ENCODE measurements at regions not wholly inside any gene's neighbourhood (a gene's known extent, or its start where the extent isn't known, plus 50 kb on each side); places are given as distances from the start of the nearest gene placed in this dataset.

- H3K4me3 ChIP-seq (replicated peaks; ENCODE audit: insufficient read depth, low read length), result no peak overlapping the region
- H3K27ac ChIP-seq (replicated peaks), result no peak overlapping the region
- DNase-seq (ENCODE audit: low read depth in 1 of 2, low spot score in 1 of 2), result no peak
- TF ChIP-seq REST (IDR thresholded peaks at IDR 0.05; ENCODE audit: insufficient replicate concordance, low read depth) (no peak), POLR2AphosphoS5 (IDR thresholded peaks at IDR 0.05; ENCODE audit: low read depth) (no peak)
- H3K27me3 ChIP-seq (ENCODE audit: insufficient read depth, poor library complexity, severe bottlenecking), result peaks cover 5% of the 10 kb centered on the region
These were observed 369.9 kb downstream of the SIPA1L2 start for GRCh38 chr1:232260045-232260444.

GRCh38 chr1:232259333-232259732, 370.6 kb downstream of the SIPA1L2 start:
- Histone ChIP-seq H3K4me3 (replicated peaks; ENCODE audit: insufficient read depth, low read length) (no peak overlapping the region), H3K27ac (replicated peaks) (no peak overlapping the region), H3K27me3 (ENCODE audit: insufficient read depth, poor library complexity, severe bottlenecking) (peaks cover 8% of the 10 kb centered on the region)
- TF ChIP-seq POLR2AphosphoS5 (IDR thresholded peaks at IDR 0.05; ENCODE audit: low read depth), result no peak
- DNase-seq (ENCODE audit: low read depth in 1 of 2, low spot score in 1 of 2), result no peak

GRCh38 chr1:232252546-232253118, 377.3 kb downstream of the SIPA1L2 start:
- no peak overlapping the region for H3K27ac ChIP-seq (replicated peaks)
- H3K27me3 ChIP-seq (ENCODE audit: insufficient read depth, poor library complexity, severe bottlenecking), result peaks cover 44% of the 10 kb centered on the region
- DNase-seq (ENCODE audit: low read depth in 1 of 2, low spot score in 1 of 2), result no peak
- TF ChIP-seq GABPA (IDR thresholded peaks at IDR 0.05; ENCODE audit: low read depth) (no peak), POLR2AphosphoS5 (IDR thresholded peaks at IDR 0.05; ENCODE audit: low read depth) (no peak)
- no peak overlapping the region for H3K4me3 ChIP-seq (replicated peaks; ENCODE audit: insufficient read depth, low read length)

GRCh38 chr1:232250838-232251237, 379.1 kb downstream of the SIPA1L2 start:
- Histone ChIP-seq H3K4me3 (replicated peaks; ENCODE audit: insufficient read depth, low read length) (no peak overlapping the region), H3K27ac (replicated peaks) (no peak overlapping the region), H3K27me3 (ENCODE audit: insufficient read depth, poor library complexity, severe bottlenecking) (peaks cover 39% of the 10 kb centered on the region)
- TF ChIP-seq POLR2AphosphoS5 (IDR thresholded peaks at IDR 0.05; ENCODE audit: low read depth) (no peak), GABPA (IDR thresholded peaks at IDR 0.05; ENCODE audit: low read depth) (no peak), CTCF (IDR thresholded peaks at IDR 0.05; ENCODE audit: insufficient read depth, low read length) (no peak), SPI1 (IDR thresholded peaks at IDR 0.05; ENCODE audit: borderline replicate concordance, low read depth) (no peak), REST (IDR thresholded peaks at IDR 0.05; ENCODE audit: insufficient replicate concordance, low read depth) (no peak)
- no peak for DNase-seq (ENCODE audit: low read depth in 1 of 2, low spot score in 1 of 2)

GRCh38 chr1:232249861-232250777, 379.8 kb downstream of the SIPA1L2 start:
- TF ChIP-seq SPI1 (IDR thresholded peaks at IDR 0.05; ENCODE audit: borderline replicate concordance, low read depth), result no peak
- Histone ChIP-seq H3K4me3 (replicated peaks; ENCODE audit: insufficient read depth, low read length) (no peak overlapping the region), H3K27ac (replicated peaks) (no peak overlapping the region), H3K27me3 (ENCODE audit: insufficient read depth, poor library complexity, severe bottlenecking) (peaks cover 44% of the 10 kb centered on the region)
- DNase-seq (ENCODE audit: low read depth in 1 of 2, low spot score in 1 of 2), result no peak
